ENCODE measurements at regions not wholly inside any gene's neighbourhood (a gene's known extent, or its start where the extent isn't known, plus 50 kb on each side); places are given as distances from the start of the nearest gene placed in this dataset.

DNA sequence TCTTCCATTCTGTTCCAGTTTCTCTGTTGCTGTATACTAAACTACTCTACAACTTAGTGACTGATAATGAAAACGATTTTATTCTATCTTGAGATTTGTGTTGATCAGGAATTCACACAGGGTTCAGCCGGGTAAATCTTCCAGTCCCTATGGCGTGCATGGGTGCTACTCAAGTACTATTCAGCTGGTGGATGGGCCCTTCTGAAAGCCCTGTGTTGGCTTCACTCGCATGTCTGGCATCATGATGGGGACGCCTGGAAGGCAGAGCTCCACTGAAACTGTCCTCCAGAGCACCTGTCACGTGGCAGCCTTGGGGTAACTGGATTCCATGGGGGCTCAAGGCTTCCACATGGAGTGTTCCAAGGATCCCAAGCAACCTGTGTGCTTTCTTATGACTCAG lies 86.0 kb upstream of the ZMIZ1 start:
- no peak for DNase-seq

DNA sequence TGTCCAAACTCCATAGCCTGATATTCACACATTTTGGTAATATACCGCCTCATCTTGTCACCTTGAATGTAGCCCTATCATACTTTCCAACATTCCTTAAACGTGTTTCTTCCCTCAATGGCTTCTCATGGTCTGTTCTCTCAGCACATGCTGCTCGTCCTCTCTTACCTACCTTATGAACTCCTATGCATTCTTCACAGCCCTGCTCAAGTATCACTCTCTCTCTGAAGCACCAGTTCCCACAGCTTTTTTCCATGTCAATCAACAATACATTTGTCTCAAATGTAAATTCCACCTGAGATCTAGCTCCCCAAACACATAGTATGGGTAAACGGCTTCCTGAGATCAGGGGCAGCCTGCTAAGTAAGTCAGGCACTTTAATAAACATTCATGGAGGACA lies 85.2 kb upstream of the ZMIZ1 start:
- no peak for DNase-seq

DNA sequence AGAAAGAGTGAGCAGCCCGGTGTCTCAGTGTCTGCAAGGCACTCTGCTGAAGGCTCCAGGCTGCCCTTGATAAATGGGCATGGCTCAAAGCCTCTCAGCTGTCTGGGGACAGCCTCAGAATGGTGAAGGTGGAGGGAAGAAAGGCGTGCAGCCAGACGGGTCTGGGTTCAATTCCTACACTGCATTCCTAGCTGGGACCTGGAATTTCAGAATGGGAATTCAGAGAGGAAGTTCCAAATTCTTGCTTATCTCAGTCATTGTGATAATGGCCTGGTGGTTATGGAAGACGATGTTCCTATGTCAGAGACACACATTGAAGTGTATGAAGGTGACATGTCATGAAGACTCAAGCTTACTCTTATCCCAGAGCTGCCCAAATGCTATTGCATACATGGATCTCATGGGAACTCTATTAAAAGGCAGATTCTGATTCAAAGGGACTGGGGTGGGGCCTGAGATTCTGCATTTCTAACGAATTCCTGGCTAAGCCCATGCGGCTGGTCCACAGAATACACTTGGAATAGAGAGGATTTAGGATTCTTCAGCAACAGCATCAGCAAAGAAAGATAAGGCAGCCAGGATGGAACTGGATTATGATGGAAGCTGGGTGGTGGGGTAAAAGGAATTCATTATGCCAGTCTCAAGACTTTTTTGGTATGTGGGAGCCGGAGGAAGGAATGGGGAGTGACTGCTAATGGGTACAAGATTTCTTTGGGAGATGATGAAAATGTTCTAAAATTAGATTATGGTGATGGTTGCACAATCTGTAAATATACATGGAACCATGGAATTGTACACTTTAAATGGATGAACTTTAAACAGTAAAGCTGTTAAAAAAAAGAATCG lies 82.6 kb upstream of the ZMIZ1 start:
- DNase-seq: no peak

DNA sequence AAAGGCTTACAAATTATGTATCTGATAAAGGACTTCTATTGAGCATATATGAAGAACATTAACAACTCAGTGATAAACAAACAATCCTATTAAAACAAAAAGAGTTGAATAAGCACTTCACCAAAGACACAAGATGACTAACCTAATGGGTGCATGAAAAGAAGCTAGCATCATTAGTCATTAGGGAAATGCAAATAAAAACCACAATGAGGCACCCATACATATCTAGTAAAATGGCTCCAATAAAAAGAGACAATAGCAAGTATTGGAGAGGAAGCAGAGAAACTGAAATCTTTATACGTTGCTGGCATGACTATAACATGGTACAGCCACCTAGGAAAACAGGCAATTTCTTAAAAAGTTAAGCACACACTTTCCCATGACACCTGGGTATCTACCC lies 77.6 kb upstream of the ZMIZ1 start:
- peak; percentile 54 for DNase-seq

DNA sequence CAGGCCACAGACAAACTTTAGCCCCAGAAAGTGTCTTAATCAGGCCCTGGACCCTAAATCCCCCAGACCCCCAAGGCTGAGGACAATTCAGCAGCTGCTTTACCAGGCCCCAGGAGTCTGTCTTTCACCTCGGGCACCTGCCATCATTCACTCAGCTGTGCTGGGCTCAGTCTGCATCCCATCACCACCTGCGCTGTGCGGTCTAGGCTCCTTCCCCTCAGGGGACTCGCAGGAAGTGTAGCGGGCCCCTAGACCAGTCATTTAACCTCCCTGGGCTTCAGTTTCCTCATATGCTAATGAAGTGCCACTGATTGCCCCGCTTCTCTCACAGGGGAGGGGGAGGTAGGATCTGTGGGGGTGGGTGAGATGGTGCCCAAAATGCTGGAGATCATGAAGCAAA lies 76.4 kb upstream of the ZMIZ1 start:
- DNase-seq: peak; percentile 35

DNA sequence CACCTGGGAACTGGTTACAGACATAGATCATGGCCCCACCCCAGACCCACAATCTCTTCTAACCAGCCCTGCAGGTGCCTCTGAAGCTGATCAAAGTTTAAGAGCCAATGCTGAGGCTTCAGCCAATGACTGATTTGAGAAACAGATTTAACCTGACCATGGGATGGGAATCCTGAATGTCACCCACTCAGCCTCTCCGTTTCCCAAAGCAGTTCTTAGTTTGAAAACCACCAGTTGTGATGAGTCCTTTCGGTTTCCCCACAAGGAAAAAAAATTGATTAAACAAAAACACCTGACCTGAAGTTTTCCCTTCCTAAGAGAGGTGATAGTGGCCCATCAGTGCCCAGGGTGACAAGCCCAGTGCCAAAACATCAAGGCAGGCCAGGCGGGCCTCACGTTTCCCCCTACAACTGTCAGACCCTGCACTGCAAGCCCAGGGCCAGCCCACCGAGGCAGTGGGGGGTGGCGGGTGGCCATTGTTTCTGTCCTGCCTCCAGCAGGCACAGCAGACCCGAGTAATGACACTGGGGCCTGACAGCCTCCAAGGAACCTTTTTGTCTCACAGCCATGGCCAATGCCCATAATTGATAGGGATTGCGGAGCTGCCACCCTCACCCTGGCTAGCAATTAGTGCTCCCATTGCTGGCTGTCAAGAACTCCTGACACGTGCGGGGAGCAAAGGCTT lies 75.4 kb upstream of the ZMIZ1 start:
- no peak for DNase-seq

DNA sequence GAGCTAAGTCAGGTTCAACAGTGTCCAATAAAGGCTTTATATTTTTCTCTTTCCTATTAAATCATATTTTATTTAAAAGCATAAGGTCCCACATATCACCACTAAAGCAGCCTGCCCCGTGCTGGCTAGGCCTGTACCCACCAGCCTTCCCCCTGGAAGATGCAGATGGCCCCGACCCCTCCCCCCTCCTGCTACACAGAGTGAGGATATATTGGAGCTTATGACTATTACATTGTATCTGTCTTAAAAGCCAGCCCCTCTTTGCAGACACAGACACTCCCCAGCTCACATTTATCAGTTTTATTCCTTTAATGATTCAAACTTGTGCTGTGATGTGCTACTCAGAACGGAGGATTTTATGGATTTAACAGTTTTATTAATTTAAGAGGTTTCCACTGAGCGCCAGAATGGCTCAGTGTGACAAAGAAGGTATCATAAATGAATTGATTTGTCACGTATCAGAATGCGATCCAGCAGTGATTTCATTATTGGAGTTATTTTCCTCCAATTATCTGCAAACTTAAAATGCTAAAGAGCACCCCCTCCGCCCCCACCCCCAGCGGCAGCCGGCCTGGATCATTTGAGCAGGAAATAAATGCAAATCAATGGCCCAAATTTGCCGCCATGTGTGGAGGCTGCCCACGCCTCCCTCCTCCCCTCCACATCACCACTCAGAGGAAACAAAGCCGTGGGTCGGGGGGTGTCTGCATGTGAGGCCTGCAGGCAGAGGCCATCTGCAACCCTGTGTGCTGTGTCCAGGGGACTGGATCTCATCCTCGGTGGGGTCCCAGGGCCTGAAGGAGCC lies 72.6 kb upstream of the ZMIZ1 start:
- no peak for DNase-seq

DNA sequence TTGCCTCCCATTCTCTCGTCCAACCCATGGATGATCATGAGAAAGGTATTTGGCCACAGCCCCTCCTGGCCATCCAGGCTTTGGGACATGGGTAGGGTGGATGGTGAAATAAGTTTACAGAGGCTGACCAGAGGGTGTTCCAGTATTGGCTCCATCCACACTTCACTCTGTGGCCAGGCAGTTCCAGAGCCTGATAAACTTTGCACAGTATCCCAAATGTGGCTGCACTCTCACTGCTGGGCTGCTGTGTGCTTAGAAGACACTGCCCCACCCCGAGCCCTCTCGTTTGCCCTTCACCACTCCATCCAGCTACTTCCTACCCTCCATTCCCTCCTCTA lies 72.0 kb upstream of the ZMIZ1 start:
- no peak for DNase-seq

DNA sequence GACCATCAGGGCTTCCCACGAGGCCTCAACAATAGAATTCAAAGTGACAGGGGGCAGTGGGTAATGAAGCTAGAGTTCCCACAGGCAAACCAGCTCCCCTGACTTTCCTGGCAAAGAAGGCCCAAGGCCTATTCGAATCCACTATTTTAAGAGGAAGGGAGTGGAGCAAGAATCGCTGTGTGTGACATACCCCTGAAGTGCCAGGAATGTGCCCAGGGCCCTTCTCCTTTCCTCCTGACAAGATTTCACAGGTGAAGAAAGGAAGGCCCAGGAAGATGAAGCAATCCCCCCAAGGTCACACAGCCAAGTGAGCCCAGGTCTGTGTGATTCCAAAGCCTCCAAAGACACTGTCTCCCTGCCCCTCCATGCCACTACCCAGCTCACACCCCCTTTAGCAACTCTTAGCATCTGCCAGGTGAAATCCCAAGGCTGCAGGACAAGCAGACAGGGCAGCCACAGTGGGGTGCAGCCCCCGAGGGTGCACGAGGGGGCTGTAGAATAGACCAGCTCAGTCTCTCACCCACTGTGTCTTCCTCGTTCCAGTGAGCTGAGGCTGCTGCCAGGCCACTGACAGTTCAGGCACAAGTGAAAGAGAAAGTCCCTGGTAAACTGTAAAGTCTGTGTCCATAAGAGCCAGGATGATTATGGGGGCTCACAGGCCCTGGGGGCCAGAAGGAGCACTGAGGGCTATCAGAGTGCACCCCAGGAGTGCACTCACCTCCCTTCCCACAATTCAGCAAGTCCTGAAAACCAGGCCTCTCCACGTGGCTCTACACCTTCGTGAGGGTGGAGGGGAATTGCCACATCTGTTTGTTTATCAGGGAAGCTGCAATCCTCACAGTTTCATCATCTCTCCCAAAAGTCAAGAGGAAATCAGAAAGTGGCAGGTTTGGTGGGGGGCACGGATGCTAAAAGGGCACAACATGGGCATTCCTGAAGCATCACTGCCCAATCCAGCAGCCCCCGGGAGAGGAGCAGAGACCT lies 70.8 kb upstream of the ZMIZ1 start:
- DNase-seq: no peak

DNA sequence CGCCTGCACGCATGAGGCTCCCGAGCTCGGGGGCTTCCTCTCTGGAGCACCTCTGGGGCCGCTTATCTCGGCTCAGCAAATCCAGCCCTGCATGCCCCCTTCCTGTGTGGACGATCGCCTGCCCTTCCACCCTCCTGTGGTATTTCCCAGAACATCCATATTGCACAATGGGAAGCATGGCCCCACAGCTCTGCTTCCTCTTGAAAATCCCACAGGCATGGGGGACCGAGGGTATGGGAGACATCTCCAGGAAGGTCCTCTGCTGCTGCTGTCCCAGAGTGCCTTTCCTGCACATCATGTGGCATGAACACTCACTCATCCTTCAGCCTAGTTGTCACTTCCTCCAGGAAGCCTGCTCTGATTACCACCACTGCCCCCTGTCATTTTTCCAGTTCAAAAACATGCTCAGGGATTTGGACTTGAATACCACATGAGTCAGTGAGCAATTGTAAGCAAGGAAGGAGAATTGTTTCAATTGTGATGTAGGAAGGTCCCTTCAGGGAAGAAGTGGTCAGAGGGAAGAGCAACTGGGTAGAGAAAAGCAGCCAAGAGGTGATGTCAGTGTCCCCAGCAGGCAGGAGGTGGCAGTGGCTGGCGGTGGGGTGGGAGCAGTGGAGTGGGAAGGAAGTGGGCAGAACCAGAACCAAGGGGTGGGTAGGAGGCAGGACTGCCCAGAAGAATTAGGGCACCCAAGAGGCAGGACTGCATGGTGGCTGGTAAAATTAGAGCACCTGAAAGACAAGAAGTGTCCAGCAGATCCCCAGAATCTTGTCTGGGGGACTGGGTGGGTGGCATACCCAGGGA lies 67.5 kb upstream of the ZMIZ1 start:
- DNase-seq: no peak

DNA sequence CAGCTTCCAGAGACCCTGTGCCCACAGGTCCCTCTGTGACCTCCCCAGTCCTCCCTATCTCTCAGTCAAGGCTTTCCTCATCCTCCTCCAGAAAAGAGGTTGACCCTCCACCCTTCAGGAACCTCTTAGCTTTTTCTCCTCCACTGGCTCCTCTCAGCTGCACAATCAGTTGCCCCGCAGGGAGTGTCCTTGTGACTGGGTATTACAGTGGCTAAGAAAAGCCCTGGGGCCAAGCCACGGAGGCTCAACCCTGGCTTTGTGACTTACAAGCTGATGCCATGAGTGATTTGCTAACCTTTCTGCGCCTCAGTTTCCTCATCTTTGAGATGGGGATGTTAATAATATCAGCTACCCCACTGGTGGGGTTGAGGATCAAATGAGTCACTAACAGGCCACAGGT lies 66.4 kb upstream of the ZMIZ1 start:
- DNase-seq: no peak

DNA sequence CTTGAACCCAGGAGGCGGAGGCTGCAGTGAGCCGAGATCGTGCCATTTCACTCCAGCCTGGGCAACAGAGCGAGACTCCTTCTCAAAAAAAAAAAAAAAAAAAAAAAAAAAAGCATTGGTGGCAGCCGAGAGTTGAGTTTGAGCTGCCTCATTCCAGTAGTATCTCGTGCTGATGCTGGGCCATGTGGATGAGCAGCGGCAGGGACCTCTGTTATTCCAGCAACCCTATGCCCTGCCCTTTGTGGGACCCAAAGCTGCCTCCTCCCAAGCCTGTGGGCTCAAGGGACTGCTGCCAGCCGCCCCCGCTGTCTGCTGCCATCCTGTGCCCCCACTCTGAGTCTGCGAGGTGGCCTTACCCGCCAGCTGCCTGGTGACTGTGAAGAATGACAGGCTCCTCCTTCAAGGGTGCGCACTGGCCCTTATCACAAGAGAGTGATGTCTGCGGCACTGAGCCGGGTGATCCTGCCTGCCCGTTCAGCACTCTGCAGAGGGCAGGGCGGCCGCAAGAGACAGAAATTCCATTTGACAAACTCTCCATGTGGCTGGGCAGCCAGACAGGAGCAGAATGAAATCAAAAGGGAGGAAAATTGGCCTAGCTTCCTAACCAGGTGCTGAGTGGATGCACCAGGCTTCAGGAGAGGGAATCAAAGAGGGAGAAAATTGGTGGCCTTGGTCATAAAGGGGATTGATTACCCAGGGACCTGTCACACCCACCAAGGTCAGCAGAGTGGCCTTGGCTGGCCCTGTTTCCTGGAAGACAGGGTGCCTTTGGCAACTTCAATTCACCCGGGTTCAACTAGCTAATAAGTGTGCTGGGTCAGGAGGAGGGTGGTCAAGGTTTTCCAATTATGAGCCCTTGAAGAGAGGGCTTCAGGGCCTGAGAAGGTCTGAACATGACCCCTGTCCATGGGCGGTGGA lies 65.3 kb upstream of the ZMIZ1 start:
- no peak for DNase-seq

DNA sequence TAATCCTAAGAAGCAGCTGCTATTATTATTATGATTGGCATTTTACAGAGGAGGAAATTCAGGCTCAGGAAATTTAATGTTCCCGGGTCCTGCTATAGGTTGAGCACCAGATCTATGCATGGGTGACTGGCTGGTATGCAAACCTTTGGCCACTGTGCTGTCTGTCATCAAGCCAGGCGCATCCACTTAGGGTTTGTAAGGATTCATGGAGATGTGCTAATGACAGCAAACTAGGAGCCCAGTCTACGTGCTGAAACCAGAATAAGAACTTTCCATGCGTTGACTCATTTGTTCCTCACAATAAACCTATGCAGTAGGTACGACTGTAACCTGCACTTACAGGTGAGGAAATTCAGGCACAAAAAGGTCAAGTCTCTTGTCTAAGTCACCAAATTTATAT lies 64.5 kb upstream of the ZMIZ1 start:
- DNase-seq: no peak

DNA sequence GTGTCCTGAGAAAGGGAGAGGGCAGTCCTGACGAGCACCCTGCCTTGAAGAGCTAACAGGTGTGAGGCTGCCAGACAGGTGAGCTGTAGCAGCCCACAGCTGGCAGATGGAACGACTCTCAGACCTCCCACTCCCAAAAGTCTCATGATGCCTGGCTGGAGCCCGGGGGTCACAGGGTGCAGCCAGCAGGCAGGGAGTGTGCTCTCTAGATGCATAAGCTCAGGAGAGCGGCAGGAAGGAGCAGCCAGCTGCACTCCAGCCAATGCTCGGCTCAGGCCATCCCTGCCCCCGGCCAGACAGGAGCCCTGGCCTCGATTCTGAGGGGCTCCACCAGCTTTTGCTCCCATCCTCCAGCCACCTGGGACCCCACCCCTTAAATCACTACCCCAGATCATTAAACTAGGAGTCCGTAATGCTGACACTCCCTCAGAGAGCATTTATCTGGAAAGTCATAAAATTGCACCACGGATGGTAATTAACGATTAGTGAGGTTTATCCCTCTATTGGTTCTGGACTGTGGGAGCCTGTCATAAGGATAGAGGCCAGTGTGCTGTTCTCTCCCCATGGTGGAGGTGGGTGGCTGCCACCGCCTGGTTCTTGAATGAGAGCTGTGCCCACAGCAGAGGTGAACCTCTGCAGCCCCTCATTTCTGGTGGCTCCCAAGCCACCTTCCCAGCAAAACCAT lies 63.5 kb upstream of the ZMIZ1 start:
- no peak for DNase-seq

DNA sequence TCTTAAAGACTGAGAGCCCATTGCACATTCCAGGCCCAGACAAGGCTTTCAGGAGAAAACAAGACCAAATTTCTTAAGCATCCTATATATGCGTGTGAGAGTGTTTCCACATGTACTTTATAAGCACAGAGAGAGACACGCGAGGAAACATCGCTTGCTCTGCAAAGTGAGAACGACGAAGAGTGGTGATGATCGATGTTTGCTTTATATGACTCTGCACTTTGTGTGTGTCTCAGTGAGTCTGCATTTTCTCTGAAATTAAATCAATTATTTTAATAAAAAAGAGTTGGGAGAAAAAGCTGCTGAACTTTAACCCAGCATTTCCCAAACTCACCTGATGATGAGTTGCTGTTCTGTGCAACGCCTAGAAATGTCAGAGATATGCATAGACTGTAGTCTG lies 61.7 kb upstream of the ZMIZ1 start:
- DNase-seq: no peak

DNA sequence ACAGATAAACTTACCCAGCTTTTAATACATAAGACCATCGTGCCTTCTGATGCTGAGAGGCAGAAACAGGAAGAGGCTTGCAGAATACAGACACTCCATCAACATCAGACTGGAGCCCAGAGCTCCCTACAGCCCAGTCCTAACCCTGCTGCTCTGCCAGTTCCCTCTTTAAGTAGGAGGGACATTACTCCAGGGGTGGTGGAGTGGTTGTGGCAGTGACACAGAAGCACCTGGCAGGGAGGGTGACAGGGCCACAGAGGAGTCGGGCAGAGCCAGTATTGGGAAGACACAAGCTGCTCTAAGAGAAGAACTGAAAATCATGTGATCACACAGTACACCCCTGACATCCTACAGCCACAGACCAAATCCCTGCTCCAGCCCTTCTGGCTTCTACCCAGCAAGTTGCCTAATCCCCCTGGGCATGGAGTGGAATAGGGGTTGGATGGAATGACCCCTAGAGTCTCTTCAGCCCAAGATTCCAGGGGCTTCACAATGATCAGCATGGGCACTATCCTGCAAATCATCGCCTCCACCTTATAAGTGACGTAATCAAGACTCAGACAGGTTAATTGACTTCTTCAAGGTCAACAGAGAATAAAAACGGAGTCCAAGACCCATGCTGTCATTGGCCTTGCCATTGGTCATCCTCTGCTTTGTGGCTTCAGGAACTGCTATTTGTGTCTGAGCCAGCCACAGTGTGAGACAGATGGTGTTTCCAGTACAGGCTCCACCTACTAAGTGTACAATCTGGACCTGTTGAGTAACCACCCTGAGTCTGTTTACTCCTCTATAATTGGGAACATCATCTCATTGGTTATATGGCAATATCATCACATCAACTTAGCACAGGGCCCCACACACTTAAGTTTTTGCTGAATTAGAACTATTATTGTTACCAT lies 61.1 kb upstream of the ZMIZ1 start:
- no peak for DNase-seq

DNA sequence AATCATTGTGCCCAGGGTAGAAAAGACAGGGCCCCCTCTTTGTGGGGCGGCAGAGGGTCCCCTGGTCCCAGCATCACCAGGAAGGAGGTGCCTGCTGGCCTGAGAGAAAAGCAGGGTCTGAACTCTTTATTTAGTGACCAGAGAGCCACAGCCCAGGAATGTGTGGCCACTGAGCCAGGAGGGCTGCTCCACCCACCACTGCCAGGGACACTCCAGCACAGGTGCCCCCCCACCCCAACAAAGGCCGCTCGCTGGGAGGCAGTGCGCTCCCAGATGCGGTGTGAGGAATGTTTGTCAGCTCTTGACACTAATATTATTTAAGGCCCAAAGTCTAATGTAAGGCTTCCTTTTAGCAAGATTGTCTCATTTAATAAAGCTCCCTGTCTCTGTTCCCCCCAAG lies 59.6 kb upstream of the ZMIZ1 start:
- no peak for DNase-seq

DNA sequence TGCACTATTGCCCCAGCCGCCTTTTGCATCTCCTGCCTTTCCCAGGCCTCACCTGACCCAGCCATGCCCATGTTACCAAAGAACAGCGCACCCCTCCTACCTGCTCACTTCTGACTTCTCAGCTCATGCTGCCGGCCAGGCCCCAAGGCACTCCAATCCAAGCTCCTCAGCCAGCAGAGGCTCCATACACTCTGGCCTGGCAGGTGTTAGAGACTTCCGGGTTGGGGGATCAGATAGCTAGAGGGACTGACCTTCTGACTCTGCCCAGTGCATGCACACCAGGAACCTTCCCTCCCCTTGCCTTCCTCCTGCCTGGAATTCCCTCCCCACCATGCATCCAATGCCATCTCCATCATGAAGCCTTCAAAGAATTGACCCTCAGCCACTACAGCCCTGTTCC lies 56.2 kb upstream of the ZMIZ1 start:
- DNase-seq: no peak

DNA sequence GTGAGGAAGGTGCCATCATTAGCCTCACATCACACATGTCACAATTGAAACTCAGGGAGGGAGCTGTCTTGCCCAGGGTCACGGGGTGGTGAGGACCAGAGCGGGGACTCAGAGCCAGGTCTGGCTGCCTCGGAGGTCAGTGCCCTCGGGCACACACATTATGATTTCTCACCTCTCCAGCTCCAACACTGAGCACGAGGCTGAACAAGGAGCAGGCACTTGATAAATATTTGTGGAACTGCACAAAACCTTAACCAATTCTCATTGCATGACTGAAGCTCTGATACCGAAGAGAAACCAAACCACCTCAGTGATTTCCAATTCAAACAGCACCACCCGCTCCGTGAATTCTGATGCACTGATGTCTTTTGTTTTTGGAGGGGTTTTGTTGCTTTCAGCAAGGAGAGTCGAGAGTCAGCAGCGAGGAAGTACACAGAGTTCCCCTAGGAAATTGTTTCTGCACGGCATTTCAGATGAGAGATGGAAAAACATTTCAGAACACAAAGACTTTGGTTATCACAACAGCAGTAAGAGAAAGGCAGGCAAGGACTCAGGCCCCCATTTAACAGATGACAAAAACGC lies 55.3 kb upstream of the ZMIZ1 start:
- no peak for DNase-seq
